ENCODE measurements at regions not wholly inside any gene's neighbourhood (a gene's known extent, or its start where the extent isn't known, plus 50 kb on each side); places are given as distances from the start of the nearest gene placed in this dataset.

- no peak for DNase-seq (ENCODE audit: low read depth, low spot score)
- H3K4me3 ChIP-seq (ENCODE audit: low read length), result no peak overlapping the region
Observed at GRCh38 chr14:104450811-104451401, 128.7 kb upstream of the C14orf180 start.

DNA sequence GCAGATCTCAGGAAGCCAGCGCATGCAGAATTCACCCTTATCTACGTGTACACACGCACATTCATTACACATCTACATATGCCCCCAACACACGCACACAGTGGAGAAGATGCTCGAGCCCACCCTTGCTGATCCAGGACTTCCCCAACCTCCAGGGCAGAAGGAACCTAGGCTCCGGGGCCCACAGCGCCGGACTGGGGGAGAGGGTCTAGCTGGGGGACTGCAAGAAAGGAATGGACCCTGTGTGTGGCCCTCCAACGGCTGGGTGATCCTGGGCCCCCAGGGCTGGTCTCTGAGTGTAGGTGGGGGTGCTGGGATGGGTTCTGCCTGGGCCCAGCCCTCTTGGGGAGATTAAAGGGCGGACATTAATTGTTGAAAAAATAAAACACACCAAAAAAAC lies 128.1 kb upstream of the C14orf180 start:
- no peak for DNase-seq (ENCODE audit: low read depth, low spot score)
- no peak overlapping the region for H3K4me3 ChIP-seq (ENCODE audit: low read length)

DNA sequence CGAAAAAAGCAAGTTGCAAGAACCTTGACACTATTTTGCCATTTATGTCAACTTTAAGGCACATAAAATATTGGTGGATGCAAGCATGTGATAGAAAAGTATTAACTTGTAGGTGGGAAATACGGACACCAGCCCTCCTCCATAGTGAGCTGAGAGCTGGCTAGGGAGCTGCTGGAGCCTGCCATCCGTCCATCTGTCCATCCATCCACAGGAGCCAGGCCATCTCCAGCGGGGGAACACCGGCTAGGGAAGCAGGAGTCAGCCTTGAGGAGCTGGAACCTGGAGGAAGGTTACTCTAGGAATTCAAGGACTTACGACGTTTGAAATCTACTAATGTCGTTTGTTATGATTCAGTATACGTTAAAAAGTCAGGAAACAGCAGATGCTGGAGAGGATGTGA lies 120.7 kb upstream of the C14orf180 start:
- DNase-seq (ENCODE audit: low read depth, low spot score), result no peak
- no peak overlapping the region for H3K4me3 ChIP-seq (ENCODE audit: low read length)

- no peak overlapping the region for H3K4me3 ChIP-seq (ENCODE audit: low read length)
Observed at GRCh38 chr14:104460791-104461651, 118.5 kb upstream of the C14orf180 start.

GRCh38 chr14:104461676-104462449 lies 117.7 kb upstream of the C14orf180 start:
- DNase-seq (ENCODE audit: low read depth, low spot score), result no peak
- no peak overlapping the region for H3K4me3 ChIP-seq (ENCODE audit: low read length)

More at GRCh38 chr14:104460791-104461651, 118.5 kb upstream of the C14orf180 start:
- no peak for DNase-seq (ENCODE audit: low read depth, low spot score)

GRCh38 chr14:104462651-104463630 lies 116.6 kb upstream of the C14orf180 start:
- no peak for DNase-seq (ENCODE audit: low read depth, low spot score)
- no peak overlapping the region for H3K4me3 ChIP-seq (ENCODE audit: low read length)

- H3K4me3 ChIP-seq (ENCODE audit: low read length), result no peak overlapping the region
- no peak for DNase-seq (ENCODE audit: low read depth, low spot score)
Observed at GRCh38 chr14:104464907-104465306, 114.7 kb upstream of the C14orf180 start.

DNA sequence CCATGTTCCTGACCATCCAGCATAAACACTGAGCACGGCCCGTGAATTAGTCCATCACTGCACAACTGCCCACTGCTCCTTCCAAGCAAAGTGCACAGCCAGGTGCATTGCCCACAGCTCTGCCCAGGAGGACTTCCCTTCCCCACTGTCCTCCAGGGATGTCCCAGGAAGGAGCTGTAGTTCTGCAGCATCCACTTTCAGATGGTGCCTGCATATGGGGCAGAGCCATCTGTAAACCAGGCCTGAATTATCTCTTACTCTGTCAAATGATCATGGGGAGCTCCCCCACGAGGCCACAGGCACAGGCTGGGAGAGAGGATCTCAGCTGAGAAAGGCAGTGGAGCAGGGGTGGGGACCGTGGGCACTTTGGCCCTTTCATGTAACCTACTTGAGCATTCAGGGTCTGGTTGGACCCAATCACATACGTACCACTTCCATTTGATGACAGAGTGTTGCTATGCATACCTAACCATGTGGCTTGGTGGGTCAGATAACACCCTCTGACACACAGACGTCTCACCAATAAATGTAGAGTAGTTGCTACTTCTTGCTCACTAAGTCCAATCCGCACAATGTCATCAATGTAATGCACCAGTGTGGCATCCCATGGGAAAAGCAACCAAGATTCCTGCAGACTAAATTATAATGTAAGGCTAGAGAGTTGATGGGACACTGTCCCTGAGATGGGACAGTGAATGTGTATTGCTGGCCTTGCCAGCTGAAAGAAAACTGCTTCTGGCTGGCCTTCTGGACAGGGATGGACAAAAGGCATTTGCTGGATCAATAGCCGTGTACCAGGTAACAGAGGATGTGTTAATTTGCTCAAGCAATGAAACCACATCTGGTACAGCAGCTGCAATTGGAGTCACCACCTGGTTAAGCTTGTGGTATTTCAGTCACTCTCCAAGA lies 113.8 kb upstream of the C14orf180 start:
- DNase-seq (ENCODE audit: low read depth, low spot score), result no peak
- H3K4me3 ChIP-seq (ENCODE audit: low read length), result no peak overlapping the region

- DNase-seq (ENCODE audit: low read depth, low spot score), result no peak
- no peak overlapping the region for H3K4me3 ChIP-seq (ENCODE audit: low read length)
Observed at GRCh38 chr14:104467236-104467635, 112.3 kb upstream of the C14orf180 start.

- H3K4me3 ChIP-seq (ENCODE audit: low read length), result no peak overlapping the region
- DNase-seq (ENCODE audit: low read depth, low spot score), result no peak
Observed at GRCh38 chr14:104467641-104468040, 111.9 kb upstream of the C14orf180 start.

GRCh38 chr14:104469591-104469990 lies 110.0 kb upstream of the C14orf180 start:
- no peak for DNase-seq (ENCODE audit: low read depth, low spot score)
- no peak overlapping the region for H3K4me3 ChIP-seq (ENCODE audit: low read length)

GRCh38 chr14:104470588-104470987 lies 109.0 kb upstream of the C14orf180 start:
- H3K4me3 ChIP-seq (ENCODE audit: low read length), result no peak overlapping the region
- DNase-seq (ENCODE audit: low read depth, low spot score), result no peak

GRCh38 chr14:104471114-104471513 lies 108.5 kb upstream of the C14orf180 start:
- no peak for DNase-seq (ENCODE audit: low read depth, low spot score)
- no peak overlapping the region for H3K4me3 ChIP-seq (ENCODE audit: low read length)

GRCh38 chr14:104472073-104472472 lies 107.5 kb upstream of the C14orf180 start:
- no peak overlapping the region for H3K4me3 ChIP-seq (ENCODE audit: low read length)
- no peak for DNase-seq (ENCODE audit: low read depth, low spot score)

- no peak overlapping the region for H3K4me3 ChIP-seq (ENCODE audit: low read length)
- no peak for DNase-seq (ENCODE audit: low read depth, low spot score)
Observed at GRCh38 chr14:104472536-104473243, 106.9 kb upstream of the C14orf180 start.

GRCh38 chr14:104473244-104473565 lies 106.4 kb upstream of the C14orf180 start:
- H3K4me3 ChIP-seq (ENCODE audit: low read length), result no peak overlapping the region
- DNase-seq (ENCODE audit: low read depth, low spot score), result no peak

- H3K4me3 ChIP-seq (ENCODE audit: low read length), result no peak overlapping the region
- DNase-seq (ENCODE audit: low read depth, low spot score), result no peak
Observed at GRCh38 chr14:104473649-104474494, 105.7 kb upstream of the C14orf180 start.
